Caco-2 (cell line): ENCODE measurements at regions not wholly inside any gene's neighbourhood (a gene's known extent, or its start where the extent isn't known, plus 50 kb on each side); places are given as distances from the start of the nearest gene placed in this dataset.

Experiments
- BruUV-seq: library from RNA; stranded (reverse); fragments of 400-500 nt; replicated peaks from 2 replicates; lab custom pipeline; 2021; lab: Mats Ljungman, UMichigan
- CTCF ChIA-PET: fragments of 300-600 bp; sonication (Branson Sonifier 250); formaldehyde crosslinking; loops from one replicate; lab custom pipeline; 2022; ENCODE audit warnings: antibody characterized with exemption; lab: Charles Lee
- POLR2A ChIA-PET: fragments of 300-600 bp; sonication (Branson Sonifier 250); formaldehyde crosslinking; loops from one replicate; lab custom pipeline; 2022; ENCODE audit warnings: antibody characterized with exemption; lab: Charles Lee
- DNase-seq, 2 experiments: peaks; one replicate each; pipeline versions ENCODE4 v3.0.0 to v3.0.0-alpha.2; 2020 to 2022
- H3K27me3 ChIP-seq: replicated peaks from 2 replicates; pipeline ENCODE4 v1.6.0; 2011; ENCODE audit warnings: low read length; ENCODE audit not compliant: control insufficient read depth, insufficient read depth
- H3K36me3 ChIP-seq: 2 replicates; pipeline ENCODE4 v1.5.1; 2011; ENCODE audit warnings: low read length; ENCODE audit not compliant: control insufficient read depth, insufficient read depth
- H3K4me1 ChIP-seq: fragments of 250-450 bp; sonication (Bioruptor Pico); 2 replicates; pipeline ENCODE4 v1.5.1; 2020; ENCODE audit warnings: mild to moderate bottlenecking
- H3K4me3 ChIP-seq: 2 replicates; pipeline ENCODE4 v1.5.1; 2011; ENCODE audit warnings: low read depth, mild to moderate bottlenecking, control low read depth, low read length
- H3K9me3 ChIP-seq: fragments of 250-450 bp; sonication (Bioruptor Pico); 2 replicates; pipeline ENCODE4 v1.5.1; 2020; ENCODE audit warnings: mild to moderate bottlenecking, moderate library complexity
- H3K27ac Mint-ChIP-seq: one replicate; pipeline ENCODE4 v1.8.0; 2022; ENCODE audit warnings: mixed read lengths; ENCODE audit not compliant: unreplicated experiment
- H3K27me3 Mint-ChIP-seq: one replicate; pipeline ENCODE4 v1.8.0; 2022; ENCODE audit warnings: mixed read lengths; ENCODE audit not compliant: insufficient read depth, unreplicated experiment
- H3K36me3 Mint-ChIP-seq: one replicate; pipeline ENCODE4 v1.8.0; 2022; ENCODE audit warnings: mild to moderate bottlenecking, mixed read lengths; ENCODE audit not compliant: insufficient read depth, unreplicated experiment
- H3K4me1 Mint-ChIP-seq: one replicate; pipeline ENCODE4 v1.8.0; 2022; ENCODE audit warnings: low read depth, mixed read lengths; ENCODE audit not compliant: unreplicated experiment
- H3K4me3 Mint-ChIP-seq: one replicate; pipeline ENCODE4 v1.8.0; 2022; ENCODE audit warnings: mild to moderate bottlenecking, moderate library complexity, mixed read lengths; ENCODE audit not compliant: unreplicated experiment
- H3K9me3 Mint-ChIP-seq: one replicate; pipeline ENCODE4 v1.8.0; 2022; ENCODE audit warnings: mixed read lengths; ENCODE audit not compliant: unreplicated experiment
- CTCF ChIP-seq, 2 experiments: fragments of 200-600 bp in 1 of 2; IDR thresholded peaks; 1 replicate in 1 of 2; 2 replicates in 1 of 2; pipeline versions ENCODE4 v1.5.1 to v1.8.0; 2011 to 2022; ENCODE audit warnings: antibody characterized with exemption in 1 of 2, control low read depth in 1 of 2, inconsistent platforms in 1 of 2, low read depth in 1 of 2, low read length in 1 of 2, mild to moderate bottlenecking in 1 of 2, moderate library complexity in 1 of 2; ENCODE audit not compliant: insufficient read depth in 1 of 2, severe bottlenecking in 1 of 2, unreplicated experiment in 1 of 2
- intact Hi-C: fragments of 100-400 bp; cut with micrococcal nuclease; formaldehyde crosslinking; loops from one replicate; pipeline ENCODE4 v1.10.0; 2022; ENCODE audit not compliant: unreplicated experiment

GRCh38 chr12:98194591-98194990, 320.8 kb upstream of the TMPO start:
- Histone ChIP-seq H3K4me3 (no peak overlapping the region), H3K4me1 (no peaks in the 10 kb centered on the region), H3K9me3 (no peaks in the 10 kb centered on the region), H3K27me3 (no peaks in the 10 kb centered on the region), H3K36me3 (no peaks in the 10 kb centered on the region)
- Mint-ChIP-seq H3K4me1 (peaks cover 15% of the 10 kb centered on the region), H3K4me3 (no peak overlapping the region), H3K9me3 (no peaks in the 10 kb centered on the region), H3K36me3 (no peaks in the 10 kb centered on the region), H3K27ac (no peak overlapping the region), H3K27me3 (no peaks in the 10 kb centered on the region)
- ChIA-PET CTCF (no interaction called here), POLR2A (no interaction called here)
- intact Hi-C loops: no loop called here
- no TSS peak for BruUV-seq
- no peak for DNase-seq
- TF ChIP-seq CTCF (IDR thresholded peaks at IDR 0.05; ENCODE audit: insufficient read depth in 1 of 2, low read depth in 1 of 2, low read length in 1 of 2, severe bottlenecking in 1 of 2, unreplicated experiment in 1 of 2): no peak

DNA sequence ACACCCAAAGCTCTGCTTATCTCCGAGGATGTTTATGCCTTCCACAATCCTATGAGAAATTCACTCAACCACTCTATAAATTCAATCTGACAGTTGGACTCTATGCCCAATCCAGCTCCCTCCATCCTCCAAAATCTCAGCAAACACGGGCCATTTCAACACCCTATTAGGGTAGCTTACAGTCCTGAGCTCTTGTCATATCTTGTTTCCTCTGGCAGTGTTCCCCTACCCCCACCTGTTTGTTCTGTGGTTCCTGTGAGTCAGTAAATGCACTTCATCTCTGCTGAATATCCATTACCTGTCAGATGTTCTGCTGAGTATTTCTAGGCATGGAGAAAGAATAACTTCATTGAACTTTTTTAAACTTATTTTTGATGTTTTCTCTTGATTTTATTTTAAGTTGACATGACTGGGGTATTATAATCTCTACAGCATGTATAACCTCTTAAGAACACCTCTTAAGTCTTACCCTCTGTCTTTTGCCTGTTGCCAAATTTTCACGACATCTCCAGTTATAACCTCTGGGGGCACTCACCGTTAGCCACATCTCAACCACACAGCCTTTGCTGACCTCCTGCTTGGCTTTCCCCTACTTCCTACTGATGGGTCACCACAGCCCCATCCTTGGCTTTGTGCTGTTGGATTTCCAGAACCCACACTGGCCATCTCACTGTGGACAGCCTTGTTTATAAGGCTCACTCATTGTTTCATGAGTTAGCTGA, 317.0 kb upstream of the TMPO start:
- no peaks in the 10 kb centered on the region for H3K36me3 Mint-ChIP-seq
- no peak overlapping the region for H3K27ac Mint-ChIP-seq
- peaks cover 5% of the 10 kb centered on the region for H3K27me3 Mint-ChIP-seq
- intact Hi-C loops: no loop called here
- H3K36me3 ChIP-seq: no peaks in the 10 kb centered on the region
- no peak for TF ChIP-seq CTCF (IDR thresholded peaks at IDR 0.05; ENCODE audit: insufficient read depth in 1 of 2, low read depth in 1 of 2, low read length in 1 of 2, severe bottlenecking in 1 of 2, unreplicated experiment in 1 of 2)
- no peaks in the 10 kb centered on the region for H3K27me3 ChIP-seq
- H3K4me3 ChIP-seq: no peak overlapping the region
- no peak overlapping the region for H3K4me3 Mint-ChIP-seq
- no TSS peak for BruUV-seq
- peaks cover 8% of the 10 kb centered on the region for H3K4me1 Mint-ChIP-seq
- peaks cover 8% of the 10 kb centered on the region for H3K9me3 Mint-ChIP-seq
- ChIA-PET CTCF (interaction anchor here (0.5 to 1.0 kb wide), 2 partner anchors 19 to 28 kb away, joined by 3 read pairs; no protein-coding TSS in a partner anchor), POLR2A (no interaction called here)
- no peaks in the 10 kb centered on the region for H3K9me3 ChIP-seq
- no peak for DNase-seq
- no peaks in the 10 kb centered on the region for H3K4me1 ChIP-seq

DNA sequence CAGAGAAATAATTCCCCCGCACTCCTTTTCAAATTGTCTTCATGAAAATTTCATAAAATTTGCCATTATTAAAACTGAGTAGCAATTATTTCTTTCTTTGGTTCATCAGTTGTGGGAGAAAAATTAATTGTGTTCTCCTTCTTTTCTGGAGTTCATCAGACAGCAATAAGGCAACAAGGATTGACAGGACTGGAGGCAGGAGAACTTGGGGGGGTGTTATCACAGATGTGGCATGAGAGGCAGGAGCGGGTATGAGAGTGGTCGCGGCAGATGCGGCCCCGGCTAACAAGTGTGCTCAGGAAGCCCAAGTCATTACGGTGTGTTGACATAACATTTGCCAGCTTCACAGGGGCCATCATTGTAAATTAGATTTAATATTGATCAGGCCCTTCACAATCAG, 306.6 kb upstream of the TMPO start:
- intact Hi-C loops: no loop called here
- TF ChIP-seq CTCF (IDR thresholded peaks at IDR 0.05; ENCODE audit: insufficient read depth in 1 of 2, low read depth in 1 of 2, low read length in 1 of 2, severe bottlenecking in 1 of 2, unreplicated experiment in 1 of 2): no peak
- Mint-ChIP-seq H3K27me3 (peaks cover 7% of the 10 kb centered on the region), H3K27ac (no peak overlapping the region), H3K36me3 (no peaks in the 10 kb centered on the region), H3K4me3 (no peak overlapping the region), H3K4me1 (no peaks in the 10 kb centered on the region), H3K9me3 (peaks cover 17% of the 10 kb centered on the region)
- BruUV-seq: no TSS peak
- H3K4me1 ChIP-seq: no peaks in the 10 kb centered on the region
- H3K36me3 ChIP-seq: no peaks in the 10 kb centered on the region
- H3K4me3 ChIP-seq: no peak overlapping the region
- DNase-seq: no peak
- no peaks in the 10 kb centered on the region for H3K9me3 ChIP-seq
- CTCF ChIA-PET: no interaction called here
- no peaks in the 10 kb centered on the region for H3K27me3 ChIP-seq
- POLR2A ChIA-PET: no interaction called here
